CD4-positive, alpha-beta T cell treated with Interleukin-2 at 100 ng/mL for 4 hours (primary cell): ENCODE measurements at regions not wholly inside any gene's neighbourhood (a gene's known extent, or its start where the extent isn't known, plus 50 kb on each side); places are given as distances from the start of the nearest gene placed in this dataset.

Experiments used
- DNase-seq: peaks from one replicate; pipeline ENCODE4 v3.0.0-alpha.2; 2020; ENCODE audit warnings: low spot score

DNA sequence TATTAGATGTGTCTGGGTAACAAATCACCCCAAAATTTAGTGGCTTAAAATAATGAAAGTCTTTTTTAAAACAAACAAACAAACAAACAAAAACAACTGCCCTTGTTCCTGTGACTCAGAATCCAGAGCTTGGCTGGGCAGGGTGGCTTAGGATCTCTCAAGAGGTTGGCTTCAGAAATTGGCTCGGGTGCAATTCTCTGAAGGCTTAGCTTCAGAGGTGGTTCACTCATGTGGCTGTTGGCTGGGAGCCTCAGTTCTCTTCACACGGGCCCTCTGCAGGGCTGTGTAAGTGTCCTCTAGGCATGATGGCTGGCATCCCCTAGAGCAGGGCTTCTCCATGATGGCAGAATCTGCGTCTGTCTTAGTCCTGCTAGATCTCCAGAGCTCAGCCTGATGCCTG is 179.9 kb upstream of the BCOR start:
- no peak for DNase-seq

DNA sequence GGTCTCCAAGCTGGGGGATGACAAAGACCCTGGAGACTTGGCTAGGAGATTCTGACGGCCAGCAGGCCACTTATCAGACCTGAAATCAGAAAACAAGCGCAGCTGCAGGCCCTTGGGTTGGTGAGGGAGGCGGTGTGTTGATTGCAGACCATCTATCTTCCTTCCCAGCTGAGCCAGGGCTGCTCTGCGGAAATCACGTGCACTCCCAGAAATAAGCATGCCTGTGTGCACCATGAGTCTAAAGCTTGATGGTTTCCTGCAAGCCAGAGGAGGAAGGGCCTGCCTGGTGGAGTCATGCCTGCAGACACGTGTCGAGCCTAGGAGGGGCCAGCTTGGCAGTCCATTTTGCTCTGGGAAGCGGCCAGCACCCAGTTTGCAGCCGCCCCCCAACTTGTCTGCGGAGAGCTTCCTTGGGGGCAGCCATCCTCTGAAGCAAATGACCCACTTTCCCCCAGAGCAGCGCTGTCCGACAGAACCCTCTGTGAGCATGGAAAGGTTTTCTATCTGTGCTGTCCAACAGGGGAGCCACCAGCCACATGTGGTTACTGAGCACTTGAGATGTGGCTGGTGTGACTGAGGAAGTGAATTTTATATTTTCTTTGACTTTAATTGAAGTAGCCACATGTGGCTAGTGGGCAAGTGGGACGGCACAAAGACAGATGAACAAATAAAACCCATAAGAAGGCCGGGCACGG is 175.7 kb upstream of the BCOR start:
- DNase-seq = no peak

DNA sequence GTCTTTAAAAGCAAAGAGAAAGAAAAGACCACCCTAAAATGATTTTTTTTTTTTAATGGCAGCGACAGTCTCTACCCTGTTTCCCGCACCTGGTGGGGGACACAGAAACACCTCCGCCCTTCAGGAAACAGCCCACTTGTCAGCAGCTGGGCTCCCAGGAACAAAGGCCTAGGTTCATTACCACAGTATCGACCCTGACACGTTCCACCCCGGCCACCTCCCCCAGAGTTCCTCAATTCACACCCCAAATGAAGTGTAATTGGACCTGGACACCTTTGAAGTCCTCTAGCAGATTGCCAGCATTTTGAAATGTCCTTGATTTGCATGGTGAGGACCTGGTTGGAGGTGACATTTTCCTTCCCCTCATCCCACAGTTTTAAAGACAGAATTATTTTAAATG is 175.0 kb upstream of the BCOR start:
- DNase-seq = no peak

DNA sequence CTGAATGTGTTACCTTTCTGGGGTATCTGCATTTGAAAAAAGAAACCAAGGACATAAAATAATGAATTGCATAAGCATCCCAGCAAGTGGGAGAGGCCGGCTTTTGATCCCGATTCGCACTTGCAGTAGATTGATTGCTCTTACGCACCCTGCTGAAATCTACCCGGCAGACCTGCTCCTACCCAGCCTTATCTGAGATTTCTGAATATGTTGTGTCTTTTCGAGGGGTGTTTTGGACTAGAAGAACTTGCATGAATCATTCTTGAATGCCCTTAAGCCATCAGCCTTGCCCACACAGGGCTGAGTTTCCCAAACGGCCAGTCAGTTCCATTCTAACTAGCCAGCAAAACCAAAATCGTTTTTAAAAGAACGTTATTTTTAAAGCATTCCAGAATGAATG is 174.4 kb upstream of the BCOR start:
- DNase-seq = no peak

DNA sequence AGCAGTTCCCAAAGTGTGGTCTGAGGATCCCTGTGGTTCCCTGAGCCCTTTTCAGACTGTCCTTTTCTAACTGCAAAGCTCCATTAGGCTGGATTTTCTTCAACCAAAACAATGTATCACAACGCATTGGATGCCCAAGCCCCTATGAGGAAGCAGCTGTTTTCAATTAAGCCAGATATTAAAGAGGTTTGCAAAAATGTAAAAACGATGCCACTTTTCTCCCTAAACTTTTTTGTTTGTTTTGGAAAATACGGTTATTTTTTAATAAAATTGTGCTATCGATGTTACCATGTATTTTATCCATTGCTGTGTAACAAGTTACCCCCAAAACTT is 170.4 kb upstream of the BCOR start:
- no peak for DNase-seq

DNA sequence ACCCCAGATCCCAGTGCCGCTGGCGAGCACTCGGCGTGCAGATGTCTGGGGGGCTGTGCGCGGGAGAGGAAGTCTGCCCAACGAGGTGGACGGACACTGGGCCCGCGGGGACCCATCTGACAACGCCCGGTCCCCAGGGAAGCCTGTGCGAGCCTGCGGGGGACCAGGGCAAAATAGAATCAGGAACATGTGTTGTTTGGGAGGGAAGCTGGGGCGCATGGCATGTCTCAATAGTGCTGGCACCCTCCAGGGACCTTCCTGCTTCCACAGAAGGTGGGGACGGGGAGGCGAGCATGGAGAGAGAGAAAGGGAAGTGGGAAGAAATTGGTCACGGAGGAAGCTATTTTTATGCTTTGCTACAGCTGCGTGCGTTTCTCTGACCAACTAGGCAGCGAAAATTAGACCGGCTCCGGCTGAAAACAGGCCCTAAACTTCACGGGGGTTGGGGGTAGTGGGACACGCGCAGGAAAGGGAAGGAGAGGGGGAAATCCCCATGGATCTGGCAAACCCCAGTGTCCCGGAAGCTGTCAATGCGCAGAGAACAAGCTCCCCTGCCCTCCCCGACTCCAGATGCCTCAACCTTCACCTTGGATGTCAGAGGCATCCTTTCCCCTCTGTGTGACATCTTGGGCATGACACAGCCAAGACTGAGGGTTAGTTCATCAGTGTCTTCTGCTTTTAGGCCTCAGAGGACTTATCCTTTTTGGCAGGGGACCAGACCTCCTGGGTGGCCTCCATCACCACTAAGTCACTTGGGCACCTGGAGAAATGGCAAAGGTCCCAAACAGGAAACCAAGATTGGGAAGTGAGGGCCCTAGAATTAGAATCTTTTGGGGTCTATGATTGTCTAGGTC is 169.8 kb upstream of the BCOR start:
- no peak for DNase-seq

DNA sequence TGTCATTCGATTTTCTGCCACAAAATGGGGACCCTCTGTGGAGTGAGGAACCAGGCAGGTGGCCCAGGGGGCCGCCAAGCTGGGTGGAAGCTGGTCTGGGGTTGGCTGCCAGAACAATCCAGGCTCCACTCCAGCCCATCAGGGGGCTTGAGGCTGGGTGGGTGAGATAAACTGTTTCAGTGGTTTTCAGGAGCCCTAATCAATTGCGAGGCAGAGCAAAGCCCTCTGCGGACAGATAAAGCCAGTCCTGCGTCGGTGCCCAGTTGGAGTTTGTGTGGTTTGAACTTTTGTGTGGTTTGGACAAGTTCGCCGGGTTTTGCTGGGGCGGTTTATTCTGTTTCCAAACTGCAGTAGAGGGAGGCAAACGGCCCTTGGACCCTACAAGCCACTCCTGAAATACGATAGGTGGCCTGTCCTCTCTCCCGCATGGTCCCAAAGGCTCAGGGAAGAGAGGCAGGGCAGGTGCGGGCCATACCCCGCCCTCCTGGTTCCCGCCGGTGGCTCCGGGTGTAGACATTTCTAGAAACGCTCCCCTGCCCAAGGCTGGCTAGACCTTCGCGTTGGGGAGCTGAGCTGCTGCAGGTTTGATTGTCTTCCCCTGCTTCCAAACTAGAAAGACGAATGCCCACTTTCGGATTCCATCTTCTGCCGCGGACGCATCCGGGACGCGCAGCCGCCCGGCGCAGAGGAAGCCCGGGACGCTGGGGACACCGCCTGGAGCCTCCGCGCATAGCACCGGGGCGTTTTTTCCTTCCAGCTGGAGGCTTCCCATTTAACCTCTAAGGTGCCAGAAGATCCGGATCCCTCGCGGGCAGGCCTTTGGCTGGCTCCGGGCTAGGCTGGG is 169.0 kb upstream of the BCOR start:
- peak; percentile 53 for DNase-seq

DNA sequence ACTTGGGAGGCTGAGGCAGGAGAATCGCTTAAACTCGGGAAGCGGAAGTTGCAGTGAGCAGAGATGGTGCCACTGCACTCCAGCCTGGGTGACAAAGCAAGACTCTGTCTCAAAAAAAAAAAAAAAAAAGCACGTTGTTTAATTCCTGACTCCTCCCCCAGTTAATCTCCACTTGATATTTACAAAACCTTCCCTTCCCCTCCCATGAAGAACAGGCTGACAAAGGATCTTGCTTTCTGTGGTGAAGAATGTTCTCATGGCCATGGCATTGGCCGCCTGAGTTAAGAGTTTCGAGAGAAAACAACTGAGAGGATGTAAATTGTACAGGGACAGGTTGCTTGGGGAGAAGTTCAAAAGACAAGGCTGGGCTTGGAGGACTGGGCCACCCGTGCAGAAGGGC is 168.2 kb upstream of the BCOR start:
- DNase-seq = no peak

DNA sequence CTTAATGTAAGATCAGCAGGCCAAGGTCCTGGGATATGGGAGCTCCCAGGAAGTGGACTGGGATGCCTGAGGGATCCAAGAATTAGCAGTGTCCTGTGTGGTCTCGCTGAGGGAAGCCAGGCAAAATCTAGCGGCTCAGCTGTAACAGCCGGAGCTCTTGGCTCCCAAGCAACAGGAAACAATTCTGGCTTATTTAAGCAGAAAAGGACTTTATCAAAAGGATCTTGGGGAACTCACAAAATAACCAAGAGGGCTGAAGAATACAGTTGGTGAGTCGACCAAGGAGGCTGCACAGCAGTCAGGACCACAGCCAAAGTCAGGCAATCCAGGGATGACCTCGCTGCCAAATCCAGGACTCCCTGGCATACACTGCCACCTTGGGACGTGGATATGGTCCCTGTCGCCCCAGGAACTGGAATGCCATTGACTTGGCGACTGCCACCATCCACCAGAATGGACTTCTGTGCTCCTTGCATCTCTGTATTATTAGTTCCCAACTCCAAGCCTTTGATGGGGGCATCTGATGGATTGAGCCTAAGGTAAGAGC is 165.3 kb upstream of the BCOR start:
- DNase-seq = no peak

DNA sequence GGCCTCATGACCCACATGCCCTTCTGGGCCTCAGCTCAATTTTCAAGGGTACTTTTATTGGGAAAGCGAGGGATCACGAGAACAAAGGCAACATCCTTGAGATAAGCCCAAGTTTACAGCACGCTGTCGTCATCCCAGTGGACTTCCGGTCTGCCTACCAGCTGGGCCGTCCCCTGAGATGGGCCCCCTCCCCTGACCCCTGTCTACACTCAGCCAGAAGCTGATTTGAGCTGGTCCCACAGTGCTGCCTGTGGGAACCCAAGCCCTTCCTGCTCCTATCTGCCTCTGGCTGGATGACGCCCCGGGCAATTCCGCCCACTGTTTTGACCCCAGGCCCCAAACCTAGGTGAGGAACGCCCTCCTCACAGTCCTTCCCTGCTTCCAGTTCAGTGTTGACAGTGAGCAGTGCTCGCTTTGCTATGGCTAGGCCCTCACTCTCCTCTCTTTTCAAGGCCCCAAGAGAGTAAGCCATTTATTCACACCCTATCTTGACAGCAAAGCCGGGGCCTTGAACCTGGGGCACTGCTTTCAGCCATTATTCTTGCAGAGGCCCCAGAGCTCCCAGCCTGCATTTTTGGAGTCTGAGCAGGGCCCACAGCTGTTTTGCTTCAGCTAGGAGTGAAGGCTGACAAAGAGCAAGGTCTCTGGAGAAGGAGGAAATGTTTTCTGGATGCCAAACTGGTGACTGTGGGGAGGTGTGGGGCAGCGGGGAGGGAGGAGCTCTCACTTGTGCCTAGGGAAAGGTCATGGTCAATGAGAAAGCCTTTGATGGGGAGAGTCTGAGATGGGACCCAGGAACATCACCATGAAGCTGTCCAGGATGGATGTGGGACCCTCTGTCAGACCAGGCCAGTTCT is 164.6 kb upstream of the BCOR start:
- no peak for DNase-seq

DNA sequence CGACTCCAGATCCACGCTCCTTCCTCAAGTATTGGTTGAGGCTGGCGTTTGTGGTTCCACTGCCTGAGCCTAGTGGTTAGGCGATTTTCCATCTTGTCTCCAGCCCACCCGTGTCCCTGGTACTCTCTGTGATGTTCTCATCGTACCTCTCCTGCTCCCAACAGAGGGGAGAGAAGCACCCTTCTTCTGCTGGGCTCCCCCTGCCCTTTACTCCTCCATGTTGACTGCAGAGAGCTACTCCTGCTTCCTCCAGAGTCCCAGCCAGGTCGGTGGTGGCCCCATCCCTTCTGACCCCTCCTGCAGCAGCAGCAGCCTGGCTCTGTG is 164.0 kb upstream of the BCOR start:
- DNase-seq = no peak

DNA sequence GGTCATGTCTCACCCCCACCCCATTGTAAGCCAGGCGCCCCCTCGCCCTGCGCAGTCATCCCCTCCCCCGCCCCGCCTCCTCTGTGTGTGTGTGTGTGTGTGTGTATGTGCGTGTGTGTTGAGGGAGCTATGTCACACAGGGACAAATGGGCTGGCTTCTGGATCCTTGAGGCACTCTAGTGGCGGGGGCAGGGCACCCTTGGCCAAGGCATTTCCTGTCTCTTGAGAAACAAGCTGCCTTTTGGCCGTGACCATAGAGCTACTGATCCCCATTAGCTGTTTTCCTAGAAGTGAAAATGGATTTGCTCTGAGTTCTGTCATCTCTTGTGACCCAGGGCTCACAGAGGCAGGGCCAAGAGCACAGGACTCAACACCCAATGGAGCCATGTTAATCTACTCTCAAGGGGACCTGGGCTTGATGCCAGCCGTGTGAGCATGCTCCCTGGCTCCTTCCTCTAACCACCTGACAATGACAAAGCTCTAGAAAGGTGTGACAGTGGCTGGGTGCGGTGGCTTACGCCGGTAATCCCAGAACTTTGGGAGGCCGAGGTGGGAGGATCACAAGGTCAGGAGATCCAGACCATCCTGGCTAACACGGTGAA is 162.5 kb upstream of the BCOR start:
- no peak for DNase-seq

DNA sequence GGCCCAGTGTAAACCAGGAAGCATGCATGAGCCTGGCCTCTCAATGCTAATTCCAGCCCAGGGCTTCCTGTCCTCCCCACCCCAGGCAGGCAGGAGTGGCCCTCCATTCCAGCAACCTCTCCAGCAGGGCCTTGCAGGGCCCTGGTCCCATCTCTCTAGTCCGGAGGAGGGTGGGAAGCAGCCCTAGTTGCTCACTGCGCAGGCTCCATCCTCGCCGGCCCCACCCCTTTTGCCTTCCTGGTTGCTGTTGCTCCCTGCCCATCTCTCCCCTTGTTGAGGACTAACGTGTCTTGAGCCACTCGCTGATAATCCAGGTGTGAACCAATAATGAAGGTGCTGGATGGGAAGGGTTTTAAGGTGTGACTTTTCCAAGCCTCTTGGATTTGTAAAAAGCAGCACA is 161.2 kb upstream of the BCOR start:
- DNase-seq = no peak

DNA sequence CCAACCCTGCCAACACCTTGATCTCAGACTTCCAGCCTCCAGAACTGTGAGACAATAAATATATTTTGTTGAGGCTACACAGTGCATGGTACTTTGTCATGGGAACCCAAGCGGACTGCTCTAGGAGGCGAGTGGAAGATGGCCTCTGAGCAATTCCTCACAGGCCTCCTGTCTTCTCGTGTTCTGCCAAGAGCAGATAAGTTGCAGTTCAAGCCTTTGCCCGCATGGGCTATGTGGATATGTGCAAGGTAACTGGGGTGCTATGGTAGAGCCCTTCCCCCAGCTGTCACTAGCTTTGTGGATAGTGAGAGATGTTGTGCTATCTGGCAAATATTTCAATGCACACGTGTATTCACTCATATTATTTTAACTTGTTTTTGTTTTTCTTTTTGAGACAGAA is 156.0 kb upstream of the BCOR start:
- no peak for DNase-seq

DNA sequence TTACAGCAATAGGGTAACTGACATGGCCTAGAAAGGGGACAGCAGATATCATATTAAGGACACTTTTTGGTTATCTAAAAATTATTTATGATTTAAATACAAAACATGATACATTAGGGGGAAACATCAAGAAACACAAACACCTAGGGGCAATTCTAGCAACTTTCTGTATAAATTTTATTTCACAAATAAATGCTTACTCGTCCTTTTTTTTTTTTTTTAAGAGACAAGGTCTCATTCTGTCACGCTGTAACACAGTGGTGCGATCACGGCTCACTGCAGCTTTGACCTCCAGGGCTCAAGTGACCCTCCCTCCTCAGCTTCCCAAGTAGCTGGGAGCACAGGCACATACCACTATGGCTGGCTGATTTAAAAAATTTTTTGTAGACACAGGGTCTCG is 151.8 kb upstream of the BCOR start:
- DNase-seq = no peak

DNA sequence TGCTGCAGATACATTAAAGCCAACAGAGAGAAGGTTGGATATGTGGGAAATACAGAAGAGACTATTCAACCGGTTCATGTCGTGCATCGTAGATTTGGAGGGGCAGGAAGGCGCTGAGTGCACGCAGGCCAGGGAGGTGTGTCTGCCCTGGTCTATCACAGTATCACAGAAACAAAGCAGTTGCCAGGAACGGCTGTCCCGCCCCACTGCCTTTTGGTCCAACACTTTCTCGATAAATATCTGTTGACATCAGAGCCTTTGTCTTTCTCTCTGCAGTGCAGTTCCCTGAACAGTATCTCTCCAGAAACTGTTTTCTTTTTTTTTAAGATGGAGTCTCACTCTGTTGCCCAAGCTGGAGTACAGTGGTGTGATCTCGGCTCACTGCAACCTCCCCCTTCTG is 151.1 kb upstream of the BCOR start:
- DNase-seq = no peak

DNA sequence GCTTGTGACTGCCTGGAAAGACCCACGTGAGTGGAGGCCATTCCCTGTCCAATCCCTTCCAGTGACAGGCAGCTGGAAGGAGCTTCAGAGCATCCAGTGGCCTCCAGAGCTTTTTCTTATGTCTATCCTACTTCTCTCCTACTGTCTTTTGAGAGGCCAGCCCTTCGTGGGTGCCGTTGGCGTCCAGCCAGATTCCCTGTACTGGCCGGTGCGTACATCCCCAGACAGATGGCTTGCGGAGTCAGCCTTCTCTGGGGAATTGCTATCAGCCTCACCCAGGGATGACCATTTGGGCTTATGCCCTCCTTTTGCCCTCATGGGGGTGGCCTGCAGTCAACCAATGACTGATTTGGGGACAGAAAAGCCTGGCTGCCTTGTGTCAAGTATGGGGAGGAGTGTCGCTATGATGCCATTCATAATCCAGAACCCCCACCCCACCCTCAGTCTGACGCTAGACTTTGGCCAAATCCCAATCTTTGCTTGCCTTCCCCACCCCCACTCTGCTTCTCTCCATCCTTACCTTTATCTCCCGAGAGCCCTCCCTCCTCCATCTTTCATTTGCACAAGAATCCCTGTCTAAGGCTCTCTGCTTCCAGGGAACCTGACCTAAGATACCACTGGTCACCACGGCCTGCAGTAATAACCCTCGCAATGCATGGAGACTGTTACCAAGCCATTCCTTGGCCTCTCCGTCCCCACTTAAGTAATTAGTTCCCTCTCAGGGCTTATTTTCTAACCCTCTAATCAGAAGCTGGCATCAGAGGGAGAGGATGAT is 150.3 kb upstream of the BCOR start:
- DNase-seq = no peak

DNA sequence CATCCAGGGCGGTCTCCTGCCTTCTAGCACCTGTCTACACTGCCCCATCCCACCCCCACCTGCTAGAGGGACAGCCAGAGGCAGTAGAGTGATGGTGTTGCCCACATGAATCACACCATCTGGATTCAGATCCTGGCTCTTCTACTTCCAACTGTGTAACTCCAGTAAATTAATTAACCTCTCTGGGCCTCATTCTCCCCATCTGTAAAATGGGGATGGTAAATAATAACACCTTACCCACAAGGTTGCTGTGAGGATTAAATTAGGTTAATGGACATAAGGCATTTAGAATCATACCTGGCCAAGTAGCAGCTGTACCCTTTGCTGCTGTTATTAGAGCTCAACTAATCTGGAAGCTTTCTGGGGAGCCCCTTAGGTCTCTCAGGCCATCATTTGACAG is 149.6 kb upstream of the BCOR start:
- no peak for DNase-seq

DNA sequence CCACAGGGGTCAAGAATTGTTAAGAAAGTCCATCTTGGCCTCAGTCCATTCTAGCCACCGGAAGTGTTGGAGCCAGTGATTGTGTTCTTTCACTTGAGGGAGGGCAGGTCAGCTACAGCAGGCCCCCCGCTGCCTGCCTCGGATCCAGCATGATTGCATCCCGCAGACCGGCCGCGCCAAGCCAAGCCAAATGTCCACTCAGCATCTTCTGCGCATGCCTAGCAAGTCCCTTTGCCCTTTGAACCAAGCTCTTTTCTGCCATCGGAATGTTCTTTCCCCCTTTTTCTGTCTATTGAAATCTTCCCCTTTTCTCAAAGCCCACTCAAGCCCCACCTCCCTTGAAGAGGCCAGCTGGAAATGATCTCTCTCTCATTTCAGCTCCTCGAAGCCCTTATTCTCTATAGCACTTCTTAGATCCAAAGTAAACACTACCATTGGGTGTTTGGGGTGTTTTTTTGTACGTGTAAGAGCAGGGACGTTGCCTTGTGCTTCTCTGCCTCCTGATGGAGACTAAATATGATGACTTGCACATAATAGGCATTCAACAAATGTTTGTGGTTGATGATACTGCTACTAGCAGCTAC is 147.8 kb upstream of the BCOR start:
- no peak for DNase-seq

DNA sequence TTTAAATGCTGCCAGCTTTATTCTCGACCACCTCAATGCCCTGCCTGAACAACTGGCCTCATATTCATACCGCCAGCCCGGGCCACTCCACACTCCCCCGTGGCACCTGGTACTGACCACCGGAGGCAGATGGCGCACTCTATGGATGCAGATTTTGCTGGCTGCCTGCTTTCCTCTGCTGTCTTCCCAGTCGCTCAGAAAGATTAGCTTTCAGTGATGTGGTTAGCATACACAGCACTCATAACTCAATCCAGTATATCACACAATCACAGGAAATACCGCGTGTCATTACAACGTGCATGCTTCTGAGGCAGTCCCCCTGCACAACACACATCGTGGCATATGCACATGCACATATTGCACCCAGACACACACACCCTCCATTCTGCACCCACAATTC is 147.2 kb upstream of the BCOR start:
- no peak for DNase-seq
